NCI-H2227 (cell line): ENCODE measurements at regions not wholly inside any gene's neighbourhood (a gene's known extent, or its start where the extent isn't known, plus 50 kb on each side); places are given as distances from the start of the nearest gene placed in this dataset.

Experiments
- DNase-seq: peaks from one replicate; lab custom pipeline; 2025; ENCODE audit not compliant: unreplicated experiment; lab: John Stamatoyannopoulos, UW

DNA sequence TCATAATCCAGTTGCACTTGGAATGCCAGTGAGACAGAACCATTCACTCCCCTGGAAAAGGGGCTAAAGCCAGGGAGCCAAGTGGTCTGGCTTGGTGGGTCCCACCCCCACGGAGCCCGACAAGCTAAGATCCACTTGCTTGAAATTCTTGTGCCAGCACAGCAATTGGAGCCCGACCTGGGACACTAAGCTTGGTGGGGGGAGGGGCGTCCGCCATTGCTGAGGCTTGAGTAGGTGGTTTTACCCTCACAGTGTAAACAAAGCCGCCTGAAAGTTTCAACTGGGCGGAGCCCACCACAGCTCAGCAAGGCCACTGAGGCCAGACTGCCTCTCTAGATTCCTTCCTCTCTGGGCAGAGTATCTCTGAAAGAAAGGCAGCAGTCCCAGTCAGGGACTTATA lies 200.7 kb upstream of the NPSR1 start:
- no peak for DNase-seq

DNA sequence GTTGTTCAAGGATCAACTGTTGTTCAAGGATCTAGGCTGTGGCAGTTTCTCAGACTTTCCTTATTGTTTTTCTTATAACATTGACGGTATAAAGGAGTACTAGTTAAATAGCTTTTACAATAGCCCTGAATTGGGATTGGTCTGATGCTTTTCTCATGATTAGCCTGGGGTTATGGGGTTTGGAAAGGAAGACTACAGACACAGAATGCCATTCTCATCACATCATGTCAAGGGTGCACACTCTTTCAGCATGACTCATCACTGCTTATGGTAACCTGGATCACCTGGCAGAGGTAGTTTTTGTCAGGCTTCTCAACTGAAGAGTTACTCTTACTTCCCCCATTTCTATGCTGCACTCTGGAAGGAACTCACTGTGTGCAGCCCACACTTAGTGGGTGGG lies 194.2 kb upstream of the NPSR1 start:
- no peak for DNase-seq

DNA sequence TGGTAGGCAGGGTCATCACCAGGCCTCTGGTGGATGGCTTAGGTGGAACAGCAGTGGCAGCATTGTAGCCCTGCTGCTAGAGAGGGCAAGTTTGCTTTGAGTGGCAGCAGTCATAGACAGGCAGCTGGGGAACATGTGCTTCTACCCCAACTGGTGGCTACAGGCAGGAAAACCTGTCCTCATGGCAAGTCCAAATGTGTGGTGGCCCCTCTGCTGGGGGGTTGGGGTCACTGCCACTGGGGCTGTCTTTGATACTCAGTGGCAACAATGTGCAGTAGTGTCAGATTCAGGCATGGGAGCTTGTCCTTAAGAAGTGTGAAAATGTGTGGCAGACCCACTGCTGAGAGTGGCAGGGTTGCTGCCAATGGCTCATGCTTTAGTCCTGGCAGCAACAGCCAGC lies 186.2 kb upstream of the NPSR1 start:
- no peak for DNase-seq

DNA sequence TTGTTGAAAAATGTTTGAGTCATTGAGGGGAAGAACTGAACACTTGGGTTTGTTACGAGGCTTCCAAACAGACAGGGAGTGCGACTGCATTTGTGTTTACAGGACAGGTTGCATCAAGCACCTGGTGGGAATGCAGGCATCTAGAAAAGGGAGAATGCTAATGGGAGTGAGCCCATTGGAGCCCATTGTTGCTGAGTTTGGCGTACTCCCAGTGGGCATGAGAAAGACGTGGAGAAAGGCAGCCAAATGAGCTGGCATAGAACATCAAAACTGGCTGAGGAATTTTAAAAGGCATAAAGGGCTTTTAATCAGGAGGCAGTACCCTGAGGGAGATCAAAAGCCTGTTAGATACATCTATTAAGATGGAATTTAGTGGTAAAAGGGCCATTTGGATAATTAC lies 171.6 kb upstream of the NPSR1 start:
- no peak for DNase-seq

DNA sequence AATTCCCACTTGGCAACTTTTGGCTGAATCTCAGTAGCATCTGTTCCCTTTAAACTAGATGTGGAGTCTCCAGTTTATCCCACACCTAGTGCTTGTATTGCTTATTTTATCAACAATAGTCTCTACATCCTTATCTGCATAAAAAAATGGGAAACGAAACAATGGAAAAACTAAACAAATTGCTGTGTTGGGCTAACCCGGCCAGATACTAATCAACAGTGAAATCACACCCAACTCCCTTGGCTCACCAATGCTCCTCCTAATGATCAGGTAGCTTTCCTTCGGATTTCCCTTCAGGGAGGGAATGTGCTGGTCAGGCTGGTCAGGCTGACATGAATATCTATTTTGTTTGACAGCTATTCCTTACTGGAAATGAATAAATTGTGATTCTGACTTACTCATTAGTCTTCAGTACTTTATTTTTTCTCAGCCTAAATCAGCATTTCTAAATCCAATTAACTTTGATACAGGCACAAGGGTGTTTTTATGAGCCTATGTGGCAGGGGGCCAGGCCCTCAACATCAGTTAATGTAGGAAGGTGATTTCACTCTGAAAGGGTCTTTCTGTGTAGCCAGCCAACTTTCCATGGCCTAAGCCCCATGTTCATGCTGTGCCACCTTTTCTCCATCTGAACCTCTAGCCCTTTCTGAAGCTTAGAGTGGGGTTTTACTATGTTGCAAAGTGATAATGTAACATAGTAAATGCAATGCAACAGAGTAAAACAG lies 170.5 kb upstream of the NPSR1 start:
- DNase-seq = no peak

DNA sequence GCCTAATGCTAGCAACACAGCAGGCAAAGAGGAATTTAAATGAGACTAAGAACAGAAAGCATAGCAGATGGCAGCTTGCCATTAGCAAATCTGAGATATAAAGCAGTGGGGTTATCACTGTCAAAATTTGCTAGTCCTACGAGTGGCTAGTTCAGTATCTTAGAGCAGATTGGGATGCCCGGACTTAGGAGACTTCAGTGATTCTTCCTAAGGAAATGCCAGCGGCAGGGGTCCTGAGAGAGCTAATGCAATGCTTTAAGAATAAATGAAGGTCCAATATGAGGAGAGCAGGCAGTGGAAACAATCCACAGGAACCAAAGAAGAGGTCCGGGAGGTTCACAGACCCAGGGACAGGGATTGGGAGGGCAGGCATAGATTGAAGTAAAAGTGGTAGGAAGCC lies 169.3 kb upstream of the NPSR1 start:
- DNase-seq = no peak

DNA sequence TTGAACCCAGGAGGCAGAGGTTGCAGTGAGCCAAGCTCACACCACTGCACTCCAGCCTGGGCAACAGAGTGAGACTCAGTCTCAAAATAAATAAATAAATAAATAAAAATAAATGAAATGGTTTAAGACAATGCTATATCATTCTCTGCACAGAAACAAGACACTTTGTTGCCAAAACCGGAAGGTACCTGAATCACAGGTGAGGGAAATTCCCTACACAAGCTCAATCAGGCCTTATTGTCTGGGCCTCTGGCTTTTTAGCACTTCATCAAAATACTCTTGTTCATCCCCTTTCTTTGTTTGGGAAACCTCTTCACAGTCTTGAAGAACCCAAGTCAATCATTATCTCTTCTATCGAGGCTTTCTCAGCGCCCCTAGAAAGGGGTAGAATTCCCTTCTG lies 166.1 kb upstream of the NPSR1 start:
- no peak for DNase-seq

DNA sequence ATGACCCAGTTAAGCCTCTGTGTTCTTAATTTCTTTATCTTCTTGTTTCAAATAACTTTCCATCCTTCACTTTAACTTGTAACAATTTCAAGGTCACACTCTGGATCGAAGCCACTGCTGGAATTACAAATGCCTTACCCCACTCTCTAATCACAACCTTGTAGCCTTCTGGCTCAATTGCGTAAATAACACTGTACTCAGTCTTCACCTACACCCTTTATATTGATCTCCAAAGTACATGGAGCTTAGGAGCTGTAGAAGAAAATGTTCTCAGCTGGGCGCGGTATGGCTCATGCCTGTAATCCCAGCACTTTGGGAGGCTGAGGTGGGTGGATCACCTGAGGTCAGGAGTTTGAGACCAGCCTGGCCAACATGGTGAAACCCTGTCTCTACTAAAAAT lies 164.3 kb upstream of the NPSR1 start:
- no peak for DNase-seq

DNA sequence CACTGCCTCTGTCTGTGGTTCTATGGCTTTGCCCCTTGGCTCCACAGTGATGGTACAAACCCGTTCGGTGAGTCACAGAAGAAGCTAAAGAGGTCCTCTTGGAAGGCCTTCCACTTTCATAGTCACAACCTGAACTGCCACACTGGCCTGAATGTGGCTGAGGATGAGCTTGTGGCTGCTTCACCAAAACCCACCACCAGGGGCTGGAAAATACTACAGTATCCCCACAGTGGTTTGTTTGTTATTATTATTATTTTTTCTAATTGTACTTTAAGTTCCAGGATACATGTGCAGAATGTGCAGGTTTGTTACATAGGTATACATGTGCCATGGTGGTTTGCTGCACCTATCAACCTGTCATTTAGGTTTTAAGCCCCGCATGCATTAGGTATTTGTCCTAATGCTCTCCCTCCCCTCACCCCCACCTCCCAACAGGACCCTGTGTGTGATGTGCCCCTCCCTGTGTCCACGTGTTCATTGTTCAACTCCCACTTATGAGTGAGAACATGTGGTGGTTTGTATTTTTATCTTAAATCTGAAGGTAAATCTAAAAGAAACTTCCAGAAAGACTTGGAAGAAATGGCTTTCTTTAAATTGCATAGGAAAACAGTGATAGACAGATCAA lies 160.8 kb upstream of the NPSR1 start:
- no peak for DNase-seq

DNA sequence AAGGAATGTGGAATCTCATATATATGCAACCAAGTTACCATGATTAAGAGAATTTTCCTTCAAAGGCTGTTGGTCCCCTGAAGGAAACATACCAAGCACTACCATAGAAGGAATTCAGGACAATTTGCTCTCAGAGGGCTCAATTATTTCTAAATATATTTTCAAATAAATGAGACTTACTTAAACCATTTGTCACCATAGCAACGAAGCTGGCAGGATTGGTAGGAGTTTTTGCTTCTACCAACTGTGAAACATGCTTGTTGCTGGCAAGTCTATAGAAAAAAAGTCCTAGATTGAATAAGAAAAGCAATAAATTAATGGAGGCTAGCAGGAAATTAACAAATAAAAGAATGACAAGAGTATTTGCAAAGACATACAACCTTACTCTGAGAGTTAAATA lies 156.9 kb upstream of the NPSR1 start:
- no peak for DNase-seq

DNA sequence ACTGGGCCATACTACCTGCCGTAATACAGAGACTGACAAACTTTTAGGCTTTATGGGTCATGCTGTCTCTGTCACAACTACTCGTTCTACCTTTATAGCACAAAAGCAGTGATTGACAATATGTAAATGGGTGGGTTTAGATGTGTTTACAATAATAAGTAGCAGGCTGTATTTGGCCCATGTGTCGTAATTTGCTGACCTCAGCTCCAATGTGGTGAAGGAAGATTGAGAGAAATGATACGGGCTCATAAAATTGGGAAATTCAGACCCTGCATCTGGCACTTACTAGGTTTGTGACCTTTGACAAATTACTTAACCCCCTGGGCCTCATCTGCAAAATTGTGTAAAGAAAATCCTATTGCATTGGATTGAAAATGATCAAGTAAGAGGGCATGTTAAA lies 150.8 kb upstream of the NPSR1 start:
- DNase-seq = no peak

DNA sequence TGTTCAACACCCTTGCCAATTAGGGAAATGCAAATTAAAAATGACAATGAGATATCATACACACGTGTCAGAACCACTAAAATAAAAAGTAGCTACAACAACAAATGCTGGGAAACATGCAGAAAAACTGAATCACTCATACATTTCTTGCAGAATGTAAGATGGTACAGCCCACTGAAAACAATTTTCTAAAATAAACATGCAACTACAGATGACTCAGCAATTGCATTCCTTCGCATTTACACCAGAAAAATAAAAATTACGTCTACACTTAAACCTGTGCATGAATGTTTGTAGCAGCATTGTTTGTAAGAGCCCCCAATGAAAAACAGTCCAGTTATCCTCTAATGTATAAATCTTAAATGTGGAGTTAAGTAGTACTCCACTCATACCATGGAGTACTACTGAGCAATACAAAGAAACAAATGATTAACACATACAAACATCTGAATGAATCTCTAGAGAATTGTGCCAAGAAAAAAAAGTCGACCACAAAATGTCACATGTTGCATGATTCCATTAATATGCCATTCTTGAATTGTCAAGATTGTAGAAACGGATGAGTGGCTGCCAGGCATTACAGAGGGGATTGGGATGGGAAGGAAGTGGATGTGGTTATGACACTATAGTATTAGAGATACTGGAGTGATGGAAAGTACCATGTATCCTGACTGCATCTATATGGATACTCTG lies 134.6 kb upstream of the NPSR1 start:
- DNase-seq = no peak

DNA sequence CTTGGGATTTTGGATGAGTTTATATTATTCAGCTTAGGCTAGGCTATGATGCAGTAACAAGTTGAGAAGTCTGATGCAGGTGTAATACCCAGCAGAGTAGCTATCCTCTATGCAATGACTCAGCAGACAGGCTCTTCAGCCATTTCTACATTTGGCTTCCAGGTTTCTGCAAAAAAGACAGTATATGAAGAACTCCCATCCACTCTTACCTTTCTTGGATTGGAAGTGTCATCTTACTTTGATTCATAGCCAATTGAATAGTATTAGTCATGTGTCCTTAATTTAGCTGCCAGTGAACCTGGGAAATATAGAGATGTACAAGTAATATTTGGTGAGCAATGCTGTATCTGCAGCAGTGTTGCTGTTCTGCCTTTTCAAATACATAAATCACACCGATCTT lies 127.8 kb upstream of the NPSR1 start:
- no peak for DNase-seq

DNA sequence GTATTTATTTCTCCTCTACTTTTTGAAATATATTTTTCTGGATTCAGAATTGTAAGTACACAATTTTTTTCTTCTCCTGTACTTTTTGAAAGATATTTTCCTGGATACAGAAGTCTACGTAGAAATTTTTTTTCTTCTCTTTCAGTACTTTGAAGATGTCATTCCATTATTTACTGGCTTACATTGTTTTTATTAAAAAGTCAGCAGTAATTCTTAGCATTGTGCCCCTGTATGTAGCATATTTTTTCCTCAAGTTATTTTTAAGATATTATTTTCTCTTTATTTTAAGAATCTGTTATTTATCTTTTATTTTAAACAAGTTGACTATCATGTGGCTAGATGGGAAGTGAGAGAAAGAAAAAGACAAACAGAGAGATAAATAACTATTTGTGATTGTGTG lies 119.0 kb upstream of the NPSR1 start:
- DNase-seq = no peak

DNA sequence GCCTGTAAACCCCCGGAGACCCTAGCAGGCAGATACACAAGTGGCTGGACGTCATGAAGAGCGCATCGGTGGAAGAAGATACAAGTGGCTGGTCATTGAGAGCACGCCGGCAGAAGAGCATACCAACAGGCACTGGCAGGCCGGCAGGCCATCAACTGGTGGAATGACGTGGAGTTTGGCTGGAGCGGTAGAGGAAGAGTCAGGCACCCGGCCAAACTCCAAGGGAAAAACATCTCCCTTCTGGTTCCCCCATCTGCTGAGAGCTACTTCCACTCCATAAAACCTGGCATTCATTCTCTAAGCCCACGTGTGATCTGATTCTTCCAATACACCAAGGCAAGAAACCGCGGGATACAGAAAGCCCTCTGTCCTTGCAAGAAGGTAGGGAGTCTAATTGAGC lies 113.4 kb upstream of the NPSR1 start:
- no peak for DNase-seq

DNA sequence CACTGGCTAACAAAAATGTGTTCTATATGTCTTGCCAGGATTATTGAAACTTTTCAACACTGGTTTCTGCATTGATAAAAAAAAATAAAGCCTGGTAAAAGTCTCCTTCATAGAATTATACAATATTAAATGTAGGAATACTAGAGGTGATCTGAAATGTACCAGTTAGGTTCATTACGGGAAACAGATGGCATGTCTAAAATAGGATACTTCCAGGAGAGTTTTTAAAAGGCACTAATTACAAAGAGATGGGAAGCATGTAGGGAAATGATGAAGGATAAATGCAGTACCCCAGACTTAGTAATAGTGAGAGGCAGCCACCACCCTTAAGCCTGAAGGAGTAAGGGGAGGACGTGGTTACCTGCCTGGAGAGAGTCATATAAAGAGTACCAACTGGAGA lies 107.0 kb upstream of the NPSR1 start:
- DNase-seq = no peak

DNA sequence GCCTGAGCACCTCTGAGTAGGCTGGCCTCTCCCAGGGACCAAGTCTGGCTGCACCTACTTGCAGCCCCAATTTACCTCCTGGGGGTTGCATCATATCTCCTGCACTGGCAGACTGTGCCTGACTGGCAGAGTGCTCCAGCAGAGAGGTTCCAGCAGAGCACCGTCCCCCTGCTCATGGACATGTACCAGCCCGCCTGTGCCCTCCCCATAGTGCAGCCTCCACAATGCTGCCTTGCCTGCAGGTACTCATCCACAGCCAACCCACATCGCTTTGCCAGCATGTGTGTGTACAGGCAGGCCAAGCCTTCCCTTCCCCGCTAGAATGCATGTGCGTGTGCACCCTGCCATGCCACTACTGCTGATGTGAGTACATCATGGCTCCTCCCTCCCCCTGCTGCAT lies 105.5 kb upstream of the NPSR1 start:
- DNase-seq = no peak

DNA sequence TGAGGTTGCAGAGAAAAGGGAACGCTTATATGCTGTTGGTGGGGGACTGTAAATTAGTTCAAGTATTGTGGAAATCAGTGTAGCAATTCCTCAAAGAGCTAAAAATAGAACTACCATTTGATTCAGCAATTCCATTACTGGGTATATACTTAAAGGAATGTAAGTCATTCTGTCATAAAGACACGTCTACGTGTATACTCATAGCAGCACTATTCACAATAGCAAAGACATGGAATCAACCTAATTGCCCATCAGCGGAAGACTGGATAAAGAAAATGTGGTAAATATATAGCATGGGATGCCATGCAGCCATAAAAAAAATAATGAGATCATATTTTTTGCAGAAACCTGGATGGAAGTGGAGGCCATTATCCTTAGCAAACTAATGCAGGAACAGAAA lies 100.0 kb upstream of the NPSR1 start:
- no peak for DNase-seq

DNA sequence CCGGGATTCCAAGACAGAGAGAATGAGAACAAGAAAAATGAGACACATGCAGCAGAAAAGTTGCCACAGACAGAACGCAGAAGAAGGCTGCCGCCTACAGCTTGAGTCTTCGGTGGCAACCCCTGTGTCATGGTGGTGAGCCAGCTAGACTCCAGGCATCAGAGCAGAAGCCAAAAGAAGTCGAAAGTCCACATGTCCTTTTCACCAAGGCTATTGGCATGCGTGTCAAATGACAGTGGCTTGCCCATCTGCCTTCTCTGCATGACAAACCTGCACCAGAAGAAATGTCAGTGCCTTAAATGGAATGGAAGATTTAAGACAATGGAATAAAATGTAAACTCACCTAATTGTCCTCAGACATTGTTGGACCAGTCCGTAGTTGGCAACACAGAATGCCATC lies 93.9 kb upstream of the NPSR1 start:
- no peak for DNase-seq

DNA sequence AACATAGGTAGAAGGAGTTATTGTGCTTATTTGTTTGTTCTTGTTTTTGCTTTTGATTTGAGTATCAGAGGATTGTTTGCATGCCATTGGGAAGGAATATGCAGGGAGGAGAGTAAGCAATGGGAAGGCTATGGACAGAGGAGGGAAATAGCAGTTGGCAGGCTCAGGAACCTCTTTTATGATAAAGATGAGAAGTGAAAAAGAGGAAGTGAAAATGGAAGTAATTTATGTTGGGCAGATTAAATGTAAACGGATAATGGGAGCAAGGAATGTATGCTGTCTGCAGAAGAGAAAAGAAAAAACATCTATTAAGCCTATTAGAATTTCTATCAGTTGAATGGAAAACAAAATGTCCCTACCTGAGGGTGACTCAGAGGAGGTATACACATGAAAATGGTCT lies 90.1 kb upstream of the NPSR1 start:
- no peak for DNase-seq

DNA sequence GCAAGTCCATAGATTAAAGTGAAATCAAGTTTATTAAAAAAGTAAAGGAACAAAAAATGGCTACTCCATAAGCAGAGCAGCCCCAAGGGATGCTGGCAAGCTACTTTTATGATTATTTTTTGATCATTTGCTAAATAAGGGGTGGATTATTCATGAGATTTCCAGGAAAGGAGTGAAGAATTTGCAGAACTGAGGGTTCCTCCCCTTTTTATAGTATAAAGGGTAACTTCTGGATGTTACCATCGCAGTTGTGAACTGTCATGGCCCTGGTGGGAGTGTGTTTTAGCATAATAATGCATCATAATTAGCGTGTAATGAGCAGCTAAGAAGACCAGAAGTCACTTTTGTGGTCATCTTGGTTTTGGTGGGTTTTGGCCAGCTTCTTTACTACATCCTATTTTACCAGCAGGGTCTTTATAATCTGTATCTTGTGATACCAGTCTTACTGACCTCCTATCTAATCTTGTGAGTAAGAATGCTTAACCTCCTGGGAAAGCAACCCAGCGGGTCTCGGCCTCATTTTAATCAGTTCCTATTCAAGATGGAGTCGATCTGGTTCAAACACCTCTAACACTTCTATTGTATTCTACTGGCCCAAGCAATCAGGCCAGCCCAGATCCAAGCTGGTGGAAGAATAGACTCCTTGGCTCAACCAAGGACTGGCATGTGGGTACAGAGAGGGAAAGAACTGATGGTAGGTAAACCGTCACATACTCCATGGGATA lies 87.9 kb upstream of the NPSR1 start:
- DNase-seq = no peak

DNA sequence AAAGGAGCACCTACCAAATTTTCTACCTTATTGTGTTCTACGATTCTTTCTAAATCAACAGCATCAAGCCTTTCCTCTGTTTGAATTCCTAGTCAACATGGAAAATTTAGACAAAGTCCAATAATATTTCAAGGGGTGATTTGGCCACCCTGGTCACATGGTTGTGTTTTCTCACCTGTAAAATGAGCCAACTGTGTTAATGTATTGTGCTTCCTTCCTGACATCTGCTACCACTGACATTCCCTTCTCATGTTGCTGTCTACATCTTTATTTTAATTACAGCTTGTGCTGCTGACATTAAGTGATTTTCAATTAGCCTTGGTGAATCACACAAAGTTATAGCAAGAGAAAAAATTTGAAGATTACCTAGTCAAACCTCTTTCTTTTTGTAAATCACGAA lies 83.0 kb upstream of the NPSR1 start:
- no peak for DNase-seq
